ENCODE measurements at regions not wholly inside any gene's neighbourhood (a gene's known extent, or its start where the extent isn't known, plus 50 kb on each side); places are given as distances from the start of the nearest gene placed in this dataset.

- Histone ChIP-seq H3K27me3 (replicated peaks; ENCODE audit: insufficient read depth) (no peaks in the 10 kb centered on the region), H3K4me1 (replicated peaks) (no peaks in the 10 kb centered on the region), H3K4me3 (no peak overlapping the region), H3K9me3 (no peaks in the 10 kb centered on the region), H3K36me3 (no peaks in the 10 kb centered on the region), H3K27ac (no peak overlapping the region)
- DNase-seq (ENCODE audit: low spot score) = no peak
- intact Hi-C loops (cut with DNase I) = no loop called here
- TF ChIP-seq POLR2A (IDR thresholded peaks at IDR 0.05) (no peak), CTCF (IDR thresholded peaks at IDR 0.05) (no peak), POLR2AphosphoS5 (IDR thresholded peaks at IDR 0.05) (no peak)
- 82% methylated on average over 1 of the region's 1 CpG for WGBS
Measured at GRCh38 chr2:185640588-185640987, 98.0 kb upstream of the FSIP2 start.

GRCh38 chr2:185643434-185643833, 95.2 kb upstream of the FSIP2 start:
- Histone ChIP-seq H3K4me1 (replicated peaks) (no peaks in the 10 kb centered on the region), H3K9me3 (no peaks in the 10 kb centered on the region), H3K36me3 (no peaks in the 10 kb centered on the region), H3K27ac (no peak overlapping the region), H3K4me3 (no peak overlapping the region), H3K27me3 (replicated peaks; ENCODE audit: insufficient read depth) (no peaks in the 10 kb centered on the region)
- no peak for TF ChIP-seq POLR2A (IDR thresholded peaks at IDR 0.05)
- no peak for TF ChIP-seq POLR2AphosphoS5 (IDR thresholded peaks at IDR 0.05)
- no peak for TF ChIP-seq CTCF (IDR thresholded peaks at IDR 0.05)
- WGBS = 57% methylated on average over 1 of the region's 1 CpG
- DNase-seq (ENCODE audit: low spot score) = no peak
- intact Hi-C loops (cut with DNase I) = no loop called here

GRCh38 chr2:185644828-185645227, 93.8 kb upstream of the FSIP2 start:
- no peaks in the 10 kb centered on the region for H3K4me1 ChIP-seq (replicated peaks)
- H3K9me3 ChIP-seq = no peaks in the 10 kb centered on the region
- H3K27ac ChIP-seq = no peak overlapping the region
- no peak for DNase-seq (ENCODE audit: low spot score)
- H3K4me3 ChIP-seq = no peak overlapping the region
- H3K27me3 ChIP-seq (replicated peaks; ENCODE audit: insufficient read depth) = no peaks in the 10 kb centered on the region
- no peaks in the 10 kb centered on the region for H3K36me3 ChIP-seq
- intact Hi-C loops (cut with DNase I) = no loop called here
- WGBS = 50% methylated on average over 3 of the region's 3 CpGs
- no peak for TF ChIP-seq POLR2AphosphoS5 (IDR thresholded peaks at IDR 0.05)
- TF ChIP-seq CTCF (IDR thresholded peaks at IDR 0.05) = no peak
- no peak for TF ChIP-seq POLR2A (IDR thresholded peaks at IDR 0.05)

DNA sequence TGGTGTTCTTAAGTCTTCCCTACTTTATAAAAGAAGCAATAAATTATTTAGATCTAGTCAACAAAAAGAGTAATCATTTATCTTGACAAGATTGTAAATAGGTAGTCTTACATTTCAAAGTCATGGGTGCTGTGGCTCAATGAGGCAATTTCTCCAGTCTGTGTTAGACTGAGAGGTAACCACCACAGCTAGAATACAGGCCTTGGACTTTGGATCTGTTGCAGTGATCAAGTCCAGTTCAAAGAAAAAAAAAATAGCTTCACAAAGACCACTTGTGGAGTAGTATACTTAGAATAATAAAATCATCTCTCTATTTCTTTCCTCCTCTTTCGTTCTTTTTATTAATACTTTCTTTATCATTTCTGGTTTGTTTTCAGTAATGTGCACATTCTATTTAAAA, 93.1 kb upstream of the FSIP2 start:
- no peaks in the 10 kb centered on the region for H3K9me3 ChIP-seq
- H3K36me3 ChIP-seq = no peaks in the 10 kb centered on the region
- intact Hi-C loops (cut with DNase I) = no loop called here
- DNase-seq (ENCODE audit: low spot score) = no peak
- no peak overlapping the region for H3K4me3 ChIP-seq
- WGBS = 90% methylated on average over 1 of the region's 1 CpG
- no peaks in the 10 kb centered on the region for H3K4me1 ChIP-seq (replicated peaks)
- no peak overlapping the region for H3K27ac ChIP-seq
- TF ChIP-seq CTCF (IDR thresholded peaks at IDR 0.05) = no peak
- H3K27me3 ChIP-seq (replicated peaks; ENCODE audit: insufficient read depth) = no peaks in the 10 kb centered on the region

GRCh38 chr2:185658750-185659149, 79.9 kb upstream of the FSIP2 start:
- no peak for DNase-seq (ENCODE audit: low spot score)
- 77% methylated on average over 2 of the region's 2 CpGs for WGBS
- no peaks in the 10 kb centered on the region for H3K36me3 ChIP-seq
- no peak overlapping the region for H3K4me3 ChIP-seq
- intact Hi-C loops (cut with DNase I) = no loop called here
- no peaks in the 10 kb centered on the region for H3K4me1 ChIP-seq (replicated peaks)
- no peaks in the 10 kb centered on the region for H3K9me3 ChIP-seq
- no peak for TF ChIP-seq POLR2AphosphoS5 (IDR thresholded peaks at IDR 0.05)
- TF ChIP-seq POLR2A (IDR thresholded peaks at IDR 0.05) = no peak
- no peak for TF ChIP-seq CTCF (IDR thresholded peaks at IDR 0.05)
- no peak overlapping the region for H3K27ac ChIP-seq
- H3K27me3 ChIP-seq (replicated peaks; ENCODE audit: insufficient read depth) = no peaks in the 10 kb centered on the region

Data from prostate gland (tissue), 2 donors.